GM18907 (cell line): ENCODE measurements at regions not wholly inside any gene's neighbourhood (a gene's known extent, or its start where the extent isn't known, plus 50 kb on each side); places are given as distances from the start of the nearest gene placed in this dataset.
"Not testable (repeated sequence)": the region's sequence is repeated elsewhere in the genome, so short reads cannot be mapped to it uniquely, and the experiment has no call there.

Source experiments
- ATAC-seq: cut with Tn5 transposase; IDR thresholded peaks from one replicate; pipeline ENCODE4 v1.9.1; 2021; ENCODE audit warnings: mild to moderate bottlenecking, moderate library complexity; ENCODE audit not compliant: unreplicated experiment

DNA sequence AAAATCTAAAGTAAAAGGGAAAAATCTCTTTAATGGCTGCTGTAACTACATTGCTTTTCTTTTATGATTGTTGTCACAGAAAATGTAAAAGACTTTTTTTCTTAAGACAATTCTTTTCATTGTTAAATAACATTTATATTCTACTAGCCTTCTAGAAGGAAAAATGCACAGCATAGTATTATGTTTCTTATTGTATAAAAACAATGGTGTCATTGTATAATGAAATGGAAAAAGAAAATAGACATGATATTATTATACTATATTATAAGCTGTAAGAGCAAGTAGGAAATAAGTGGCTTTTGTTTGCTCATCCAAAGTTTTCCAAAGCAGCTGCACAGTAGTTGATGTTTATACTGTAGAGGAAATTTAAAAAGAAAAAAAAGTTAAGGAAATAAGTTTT is 1021.7 kb downstream of the EFNA5 start:
- ATAC-seq: no peak

DNA sequence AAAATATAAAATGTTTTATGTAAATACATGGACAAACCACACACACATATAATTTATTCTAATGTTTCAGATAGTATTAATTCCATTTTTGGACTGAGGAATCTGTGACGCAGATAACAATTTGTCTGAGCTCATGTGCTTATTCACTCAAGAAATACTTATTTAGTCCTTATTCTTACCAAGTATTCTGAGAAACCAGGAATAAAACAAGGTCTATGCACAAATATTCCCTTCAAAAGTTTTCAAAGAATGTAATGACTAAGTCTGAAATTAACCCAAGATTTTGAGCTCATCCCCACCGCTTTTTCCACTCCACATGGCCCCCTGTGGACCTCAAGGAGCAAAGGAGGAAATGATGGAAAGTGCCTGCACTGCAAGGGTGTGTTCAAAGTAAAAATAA is 1022.3 kb downstream of the EFNA5 start:
- no peak for ATAC-seq

DNA sequence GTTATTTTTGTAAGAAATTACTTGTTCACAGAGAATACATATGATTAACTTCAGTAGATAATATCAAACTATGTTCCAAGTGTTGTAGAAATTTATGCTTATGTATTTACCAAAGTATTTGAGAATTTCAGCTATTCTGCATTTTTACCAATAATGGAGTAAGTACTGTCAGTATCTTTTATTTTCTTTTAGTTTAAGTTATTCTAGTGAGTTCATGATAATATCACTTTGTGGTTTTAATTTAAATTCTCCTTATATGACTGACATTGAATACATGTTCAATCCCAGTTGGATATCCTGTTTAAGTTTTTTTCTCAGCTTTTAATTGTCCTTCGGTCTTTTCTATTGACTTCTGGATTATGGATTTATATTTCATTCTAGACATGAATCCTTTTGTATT is 1024.6 kb downstream of the EFNA5 start:
- ATAC-seq: no peak

DNA sequence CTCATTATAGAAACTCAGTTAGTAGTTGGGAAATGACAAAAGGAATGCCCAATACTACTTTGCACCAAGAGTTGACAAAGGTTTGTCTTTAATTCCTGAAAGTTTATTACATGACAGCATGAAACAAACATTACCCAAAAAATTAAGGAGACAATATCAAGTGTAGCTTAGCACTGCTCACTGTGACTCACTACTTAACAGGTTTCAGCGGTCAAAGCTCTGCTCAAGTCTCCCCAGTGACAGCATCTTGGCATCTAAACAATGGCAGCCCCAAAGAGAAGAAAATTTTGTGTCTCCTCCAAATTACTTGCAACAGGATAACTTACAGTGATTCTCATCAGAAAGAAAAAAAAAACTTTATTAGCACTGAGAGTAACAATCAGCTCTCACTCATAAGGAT is 1030.2 kb downstream of the EFNA5 start:
- no peak for ATAC-seq

- no peak for ATAC-seq
These were observed 1031.2 kb downstream of the EFNA5 start for GRCh38 chr5:106639488-106639887.

GRCh38 chr5:106637275-106637674 is 1033.5 kb downstream of the EFNA5 start:
- no peak for ATAC-seq

DNA sequence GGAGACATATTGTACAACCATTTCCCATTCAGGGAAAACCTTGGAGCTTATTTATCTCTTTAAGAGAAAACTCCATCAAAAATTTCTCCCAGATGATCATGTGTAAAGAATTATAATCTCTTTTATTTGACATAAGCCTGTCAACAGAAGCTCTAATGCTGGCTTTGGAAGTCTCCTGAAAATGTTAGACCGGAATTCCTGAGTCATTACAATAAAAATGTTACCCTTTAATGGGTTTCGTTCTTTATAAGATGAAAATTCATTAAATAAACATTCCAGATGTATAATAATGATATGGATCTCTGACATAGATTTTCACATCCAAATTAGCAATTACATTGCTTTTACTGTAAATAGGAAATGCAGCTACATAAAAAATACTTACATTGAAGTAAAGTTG is 1036.4 kb downstream of the EFNA5 start:
- ATAC-seq: no peak

DNA sequence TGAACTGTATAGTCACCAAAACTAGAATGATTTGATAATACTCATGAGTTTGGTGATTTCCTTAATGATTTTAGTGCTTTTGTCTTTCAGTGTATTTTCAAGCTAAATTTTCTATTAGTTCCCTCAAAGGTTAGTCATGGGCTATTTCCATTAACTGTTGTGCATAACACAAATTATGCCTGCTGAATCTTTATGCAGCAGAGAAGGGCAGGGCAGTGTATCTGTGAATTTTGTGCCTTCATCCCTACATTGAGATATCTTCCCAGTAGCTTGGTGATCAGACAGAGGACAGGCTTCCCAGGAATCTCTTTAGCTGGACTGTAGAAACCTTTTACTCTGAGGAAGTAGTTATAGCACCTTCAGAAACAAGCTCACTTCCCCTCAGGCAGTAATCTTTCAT is 1036.9 kb downstream of the EFNA5 start:
- no peak for ATAC-seq

DNA sequence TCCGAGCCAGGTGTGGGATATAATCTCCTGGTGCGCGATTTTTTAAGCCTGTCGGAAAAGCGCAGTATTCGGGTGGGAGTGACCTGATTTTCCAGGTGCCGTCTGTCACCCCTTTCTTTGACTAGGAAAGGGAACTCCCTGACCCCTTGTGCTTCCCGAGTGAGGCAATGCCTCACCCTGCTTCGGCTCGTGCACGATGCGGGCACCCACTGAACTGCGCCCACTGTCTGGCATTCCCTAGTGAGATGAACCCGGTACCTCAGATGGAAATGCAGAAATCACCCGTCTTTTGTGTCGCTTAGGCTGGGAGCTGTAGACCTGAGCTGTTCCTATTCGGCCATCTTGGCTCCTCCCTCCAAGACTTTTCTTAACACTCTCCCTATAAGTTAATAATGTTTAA is 1042.3 kb downstream of the EFNA5 start:
- ATAC-seq: not testable (repeated sequence)

GRCh38 chr5:106610041-106610440 is 1060.7 kb downstream of the EFNA5 start:
- no peak for ATAC-seq

DNA sequence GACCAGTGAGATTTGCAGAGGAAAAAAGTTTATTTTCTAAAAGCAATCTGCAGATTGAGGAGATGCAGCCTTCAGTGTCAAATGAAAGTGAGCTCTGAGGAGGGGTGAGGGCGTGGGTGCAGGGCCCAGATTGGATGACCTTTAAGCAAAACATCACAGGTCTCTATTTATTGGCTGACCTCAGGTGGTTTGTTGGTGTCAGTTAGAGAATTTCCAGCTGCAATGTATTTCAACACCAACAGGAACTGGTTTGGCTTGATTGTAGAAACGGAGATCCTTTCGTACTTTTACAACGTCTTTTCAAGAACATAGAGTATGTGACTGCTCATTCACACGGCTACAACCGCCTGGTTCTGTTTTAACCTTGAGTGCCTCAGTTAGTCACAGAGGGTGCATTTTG is 1069.1 kb downstream of the EFNA5 start:
- ATAC-seq: no peak

GRCh38 chr5:106600803-106601202 is 1069.9 kb downstream of the EFNA5 start:
- no peak for ATAC-seq

DNA sequence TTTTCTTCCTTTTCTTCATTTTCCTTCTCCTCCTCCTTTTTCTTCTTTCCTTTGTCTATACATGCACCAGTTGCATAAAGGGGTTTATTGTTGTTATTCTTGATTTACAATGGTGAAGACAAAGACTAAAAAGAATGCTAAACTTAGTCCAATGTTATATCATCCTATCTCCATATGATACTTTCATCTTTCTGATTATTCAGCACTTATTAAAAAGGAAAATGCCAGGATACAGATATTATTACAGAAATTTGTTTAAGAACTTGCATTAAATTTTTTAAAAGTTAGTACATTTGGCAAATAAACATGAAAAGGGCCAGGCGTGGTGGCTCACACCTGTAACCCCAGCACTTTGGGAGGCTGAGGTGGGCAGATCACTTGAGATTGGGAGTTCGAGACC is 1074.9 kb downstream of the EFNA5 start:
- ATAC-seq: no peak

DNA sequence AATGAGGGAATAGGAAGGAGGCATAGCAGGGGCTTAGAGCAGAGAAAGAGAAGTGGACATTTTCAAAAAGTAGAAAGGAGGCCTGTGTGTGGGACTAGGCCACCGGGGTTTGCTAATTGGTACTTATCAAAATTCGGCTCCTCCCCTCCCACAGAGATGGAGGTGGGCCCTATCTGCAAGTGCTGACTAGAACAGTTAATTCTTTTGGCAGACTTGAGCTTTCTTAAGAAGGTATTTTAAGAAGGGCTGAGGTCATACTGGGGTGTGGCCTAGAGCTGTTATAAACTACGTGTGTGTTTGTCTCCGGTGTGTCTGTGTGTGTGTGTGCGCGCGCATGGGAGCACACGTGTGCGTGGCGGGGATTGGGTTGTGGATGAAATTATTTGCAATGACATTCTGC is 1086.5 kb downstream of the EFNA5 start:
- ATAC-seq: no peak

DNA sequence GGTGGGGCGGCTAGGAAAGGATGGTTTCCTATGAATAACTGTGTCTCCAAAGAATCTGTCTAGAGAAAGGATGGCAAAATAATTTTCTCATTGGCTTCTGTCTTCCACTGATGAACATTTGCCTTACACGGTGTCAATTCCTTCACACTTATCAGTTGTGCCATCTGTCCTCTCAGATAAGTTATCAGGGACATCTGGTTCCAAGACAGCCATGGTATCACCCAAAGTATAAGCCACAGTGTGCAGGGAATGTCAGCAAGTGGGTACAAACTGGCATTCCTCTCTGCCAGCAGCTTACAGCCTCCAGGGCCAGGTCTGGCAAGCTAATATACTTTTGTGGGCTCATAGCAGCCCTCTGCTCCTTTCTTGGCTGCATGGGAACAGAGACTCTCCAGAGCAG is 1092.0 kb downstream of the EFNA5 start:
- ATAC-seq: no peak

- no peak for ATAC-seq
These were observed 1095.9 kb downstream of the EFNA5 start for GRCh38 chr5:106574820-106575219.

GRCh38 chr5:106566031-106566430 is 1104.7 kb downstream of the EFNA5 start:
- no peak for ATAC-seq

GRCh38 chr5:106545325-106545724 is 1125.4 kb downstream of the EFNA5 start:
- ATAC-seq: no peak

DNA sequence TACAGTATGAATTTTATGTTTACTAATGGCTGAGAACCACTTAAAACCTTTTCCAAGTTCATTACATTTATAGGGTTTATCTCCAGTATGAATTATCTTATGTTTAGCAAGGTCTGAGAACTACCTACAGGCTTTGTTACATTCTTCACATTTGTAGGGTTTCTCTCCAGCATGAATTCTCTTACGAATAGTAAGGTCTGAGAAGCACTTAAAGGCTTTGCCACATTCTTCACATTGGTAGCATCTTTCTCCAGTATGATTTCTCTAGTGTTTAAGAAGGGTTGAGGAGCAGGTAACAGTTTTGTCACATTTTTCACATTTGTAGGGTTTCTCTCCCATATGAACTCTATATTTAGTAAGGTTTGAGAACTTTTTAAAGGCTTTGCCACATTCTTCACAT is 1127.4 kb downstream of the EFNA5 start:
- ATAC-seq: no peak

- no peak for ATAC-seq
These were observed 1140.6 kb downstream of the EFNA5 start for GRCh38 chr5:106530150-106530549.

DNA sequence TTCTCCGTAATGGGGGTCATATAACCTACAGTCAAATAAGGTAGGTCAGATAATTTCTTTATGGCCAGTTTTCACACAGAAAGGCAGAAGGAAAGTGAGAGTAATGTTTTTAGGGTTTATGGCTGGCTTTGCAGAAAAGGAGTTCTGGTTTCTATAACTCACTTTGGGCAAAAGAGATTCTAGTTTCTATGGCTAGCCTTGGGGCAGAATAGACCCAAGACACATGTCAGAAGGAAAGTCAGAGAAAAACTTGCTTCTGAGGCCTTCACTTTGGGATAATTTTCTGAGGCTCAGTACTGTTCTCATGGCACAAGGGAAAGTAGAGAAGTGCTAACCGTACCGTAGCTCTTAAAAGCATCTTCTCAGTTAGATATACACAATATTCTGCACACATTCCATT is 1145.3 kb downstream of the EFNA5 start:
- no peak for ATAC-seq

- no peak for ATAC-seq
These were observed 1146.9 kb downstream of the EFNA5 start for GRCh38 chr5:106523852-106524251.

DNA sequence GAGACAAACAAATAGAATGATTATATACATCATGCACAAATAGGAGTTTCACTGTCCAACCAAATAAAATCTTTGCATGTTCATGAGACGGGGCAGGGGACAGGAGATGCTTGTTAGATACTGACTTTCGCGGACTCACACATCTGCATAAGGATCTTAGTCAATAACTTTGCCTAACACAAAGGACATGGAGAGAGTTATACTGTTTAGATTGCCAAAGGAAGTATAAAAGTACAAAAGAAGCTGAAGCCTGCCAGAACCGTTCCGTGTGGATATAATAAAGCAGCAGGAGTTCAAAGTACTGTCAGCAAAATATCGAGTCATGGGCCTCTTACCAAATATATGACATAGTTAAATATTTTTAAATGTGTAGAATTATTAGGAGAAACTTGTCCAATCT is 1148.4 kb downstream of the EFNA5 start:
- no peak for ATAC-seq

DNA sequence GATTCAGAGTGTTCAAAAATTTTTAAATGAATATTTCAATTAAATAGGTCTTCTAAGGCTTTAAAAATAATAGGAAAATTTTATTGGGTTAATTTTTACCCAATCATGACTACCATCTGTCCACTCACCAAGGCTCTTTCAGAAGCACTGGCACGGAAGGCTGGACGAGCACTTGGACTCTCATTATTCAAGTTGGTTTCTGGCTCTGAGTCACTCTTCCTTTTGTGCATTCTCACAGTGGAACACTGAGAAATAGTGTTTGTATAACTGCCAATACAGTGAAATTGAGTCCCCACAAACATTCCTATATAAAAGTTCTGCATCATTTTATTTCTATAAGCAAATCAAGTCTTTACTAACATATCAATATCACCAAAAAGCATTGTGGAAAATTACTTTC is 1149.0 kb downstream of the EFNA5 start:
- ATAC-seq: no peak
